OCI-LY1 (cell line): ENCODE measurements at regions not wholly inside any gene's neighbourhood (a gene's known extent, or its start where the extent isn't known, plus 50 kb on each side); places are given as distances from the start of the nearest gene placed in this dataset.

Experiments
- CTCF ChIP-seq: fragments of 200-600 bp; sonication (generic), shearing (Covaris generic); IDR thresholded peaks from 2 replicates; pipeline ENCODE4 v1.5.1; 2017; ENCODE audit warnings: mild to moderate bottlenecking, antibody characterized with exemption, low read length, moderate library complexity, mixed read lengths
- EZH2 ChIP-seq: fragments of 200-600 bp; sonication (generic), shearing (Covaris generic); IDR thresholded peaks from 2 replicates; pipeline ENCODE4 v1.8.0; 2017; ENCODE audit warnings: borderline replicate concordance, mixed run types, mild to moderate bottlenecking, antibody characterized with exemption, low read length, moderate library complexity, mixed read lengths

- TF ChIP-seq CTCF: no peak
- no peak for TF ChIP-seq EZH2
Observed at GRCh38 chrX:65601126-65601525, 66.3 kb upstream of the MSN start.
